Colon (tissue), 2 donors: ENCODE measurements at regions not wholly inside any gene's neighbourhood (a gene's known extent, or its start where the extent isn't known, plus 50 kb on each side); places are given as distances from the start of the nearest gene placed in this dataset.

Experiments used
- FAIRE-seq: peaks from 2 replicates; lab custom pipeline; 2012; peaks lifted over from hg19 to GRCh38; lab: Jason Lieb, UNC
- donor health status: control.
- donor health status: control.

DNA sequence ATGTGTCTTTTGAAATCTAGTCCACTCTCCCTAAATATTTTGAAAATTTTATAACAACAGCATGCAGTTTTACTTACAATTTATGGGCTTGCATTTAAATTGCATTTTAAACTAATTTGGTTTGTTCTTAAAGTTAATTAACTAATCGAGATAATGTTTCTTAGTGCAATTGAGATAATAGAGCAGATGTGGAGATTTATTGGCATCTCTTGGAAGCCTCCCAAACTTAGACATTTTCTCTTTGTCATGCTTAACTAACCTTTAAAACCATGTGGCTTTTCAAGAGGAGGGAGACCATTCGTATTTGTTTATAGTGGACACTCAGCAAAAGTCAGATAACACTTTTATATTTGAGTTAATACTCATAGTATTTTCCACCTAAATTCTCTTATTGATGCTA, 887.0 kb upstream of the CELF2 start:
- FAIRE-seq: no peak

GRCh38 chr10:10132009-10132408, 885.7 kb upstream of the CELF2 start:
- no peak for FAIRE-seq

DNA sequence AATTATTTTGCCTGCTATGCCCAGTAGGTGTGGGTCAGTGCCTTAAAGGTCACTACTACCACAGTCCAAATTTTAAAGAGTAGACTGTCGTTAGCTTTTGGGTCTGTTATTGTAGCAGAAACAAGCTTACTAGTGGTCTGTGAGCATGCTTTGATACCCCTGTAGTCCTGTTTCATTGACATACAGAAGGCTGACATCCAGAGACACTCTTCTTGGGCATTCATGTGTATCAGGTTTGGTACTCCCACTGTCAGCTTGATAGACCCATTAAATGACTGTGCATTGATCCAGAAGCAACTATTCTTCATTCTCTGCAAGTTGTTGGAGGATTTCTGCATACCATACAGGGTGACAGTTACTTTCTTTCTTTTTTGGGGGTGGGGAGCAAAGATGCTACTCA, 884.4 kb upstream of the CELF2 start:
- FAIRE-seq: no peak

DNA sequence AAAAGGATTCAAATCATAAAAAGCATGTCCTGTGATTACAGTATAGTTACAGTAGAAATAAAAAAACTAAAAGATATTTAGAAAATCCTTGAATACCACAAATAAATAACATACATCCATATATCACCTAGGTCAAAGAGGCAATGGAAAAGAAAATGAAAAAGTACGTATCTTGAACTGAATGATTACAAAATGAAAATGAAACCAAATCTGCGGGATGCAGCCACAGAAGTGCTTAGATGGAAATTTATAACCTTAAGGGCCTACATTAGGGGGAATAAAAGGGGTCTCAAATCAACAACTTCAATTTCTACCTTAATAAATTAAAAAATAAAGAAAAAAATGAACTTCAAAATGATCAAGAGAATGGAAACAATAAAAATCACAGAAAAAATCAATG, 879.0 kb upstream of the CELF2 start:
- FAIRE-seq: no peak

DNA sequence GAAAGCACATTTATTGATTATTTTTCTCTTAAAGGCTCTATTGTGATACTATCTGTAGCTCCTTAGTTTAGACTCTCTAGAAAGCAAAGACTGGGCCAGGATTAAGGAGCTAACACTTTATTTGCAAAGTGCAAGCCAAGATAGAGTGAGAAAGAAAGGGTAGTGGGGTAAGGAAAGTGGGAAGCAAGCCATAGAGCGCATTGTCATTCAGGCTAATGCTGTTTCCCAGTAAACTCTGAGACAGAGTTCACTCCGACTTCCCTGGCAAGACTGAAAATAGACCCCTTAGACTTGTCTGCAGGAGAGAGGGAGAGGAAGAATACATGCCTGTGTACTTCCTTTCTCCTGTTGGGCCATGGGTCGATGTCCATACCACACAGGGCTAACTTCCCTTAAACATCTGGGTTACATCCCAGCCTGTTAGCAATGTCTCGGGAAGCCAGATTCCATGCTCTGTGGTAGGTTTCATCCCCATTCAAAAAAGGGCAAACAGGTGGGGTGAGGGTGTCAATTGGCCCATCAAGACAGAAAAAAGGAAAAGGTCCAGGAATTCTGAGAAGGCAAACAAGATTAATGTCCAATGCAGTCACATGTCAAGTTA, 875.8 kb upstream of the CELF2 start:
- no peak for FAIRE-seq

GRCh38 chr10:10146604-10147003, 871.1 kb upstream of the CELF2 start:
- FAIRE-seq: no peak

GRCh38 chr10:10149899-10150298, 867.8 kb upstream of the CELF2 start:
- FAIRE-seq: no peak

- no peak for FAIRE-seq
Measured at GRCh38 chr10:10156917-10157600, 860.6 kb upstream of the CELF2 start.

- FAIRE-seq: no peak
Measured at GRCh38 chr10:10160821-10161312, 856.8 kb upstream of the CELF2 start.

- no peak for FAIRE-seq
Measured at GRCh38 chr10:10164848-10165247, 852.8 kb upstream of the CELF2 start.

GRCh38 chr10:10165415-10165814, 852.3 kb upstream of the CELF2 start:
- FAIRE-seq: no peak

- no peak for FAIRE-seq
Measured at GRCh38 chr10:10178476-10178875, 839.2 kb upstream of the CELF2 start.

GRCh38 chr10:10193848-10194247, 823.8 kb upstream of the CELF2 start:
- no peak for FAIRE-seq

GRCh38 chr10:10196701-10197100, 821.0 kb upstream of the CELF2 start:
- FAIRE-seq: no peak

- no peak for FAIRE-seq
Measured at GRCh38 chr10:10197423-10197822, 820.2 kb upstream of the CELF2 start.

DNA sequence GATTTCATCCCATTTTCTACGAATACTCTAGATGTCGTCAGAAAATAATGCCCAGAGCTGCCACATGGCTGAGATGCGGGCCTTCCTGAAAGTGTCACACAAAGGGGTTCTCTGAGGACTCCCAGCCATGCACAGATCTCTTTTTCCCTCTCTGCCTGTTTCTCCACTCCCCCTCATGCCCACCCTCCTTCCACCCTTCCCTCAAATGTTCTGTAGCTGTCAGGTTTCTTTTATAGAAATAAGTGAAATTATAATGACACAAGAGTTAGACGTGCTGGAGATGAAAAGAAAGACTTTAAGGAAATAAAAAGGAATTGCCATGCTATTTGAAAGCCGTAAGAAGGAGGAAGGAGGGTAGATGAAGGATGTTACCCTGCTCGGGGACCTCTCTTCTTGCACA, 819.3 kb upstream of the CELF2 start:
- no peak for FAIRE-seq

DNA sequence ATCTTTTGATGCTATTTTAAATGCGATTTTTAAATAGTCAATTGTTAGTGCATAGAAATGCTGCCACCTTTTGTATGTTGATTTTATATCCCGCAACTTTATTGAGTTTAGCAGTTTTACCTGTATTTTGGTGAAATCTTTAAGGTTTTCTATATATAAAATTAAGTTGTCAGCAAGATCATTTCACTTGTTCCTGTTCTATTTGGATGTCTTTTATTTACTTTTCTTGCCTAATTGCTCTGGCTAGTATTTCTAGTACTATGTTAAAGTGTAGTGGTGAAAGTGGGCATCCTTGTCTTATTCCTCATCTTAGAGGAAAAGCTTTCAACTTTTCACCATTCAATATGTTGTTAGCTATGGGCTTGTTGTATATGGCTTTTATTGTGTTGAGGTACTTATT, 813.3 kb upstream of the CELF2 start:
- no peak for FAIRE-seq

- FAIRE-seq: no peak
Measured at GRCh38 chr10:10205906-10206305, 811.8 kb upstream of the CELF2 start.

DNA sequence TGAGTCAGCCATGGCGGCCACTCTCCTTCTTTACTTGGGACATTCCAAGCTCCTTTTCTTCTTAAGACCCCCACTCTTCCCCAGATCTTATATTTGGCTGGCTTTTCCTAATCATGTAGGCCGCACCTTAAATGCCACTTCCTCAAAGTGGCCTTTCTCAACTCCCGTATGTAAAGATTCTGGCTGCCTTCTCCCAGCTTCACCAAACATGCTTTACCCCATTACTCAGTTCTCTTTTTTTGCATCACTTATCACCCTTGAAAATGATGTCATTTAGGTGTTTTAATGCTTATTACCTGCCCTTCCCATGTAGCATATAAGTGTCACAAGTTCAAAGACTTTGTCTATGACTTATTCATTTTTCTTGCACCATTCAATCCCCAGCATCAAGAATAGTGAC, 810.1 kb upstream of the CELF2 start:
- FAIRE-seq: no peak

- FAIRE-seq: no peak
Measured at GRCh38 chr10:10208196-10208595, 809.5 kb upstream of the CELF2 start.

GRCh38 chr10:10209167-10209566, 808.5 kb upstream of the CELF2 start:
- no peak for FAIRE-seq

DNA sequence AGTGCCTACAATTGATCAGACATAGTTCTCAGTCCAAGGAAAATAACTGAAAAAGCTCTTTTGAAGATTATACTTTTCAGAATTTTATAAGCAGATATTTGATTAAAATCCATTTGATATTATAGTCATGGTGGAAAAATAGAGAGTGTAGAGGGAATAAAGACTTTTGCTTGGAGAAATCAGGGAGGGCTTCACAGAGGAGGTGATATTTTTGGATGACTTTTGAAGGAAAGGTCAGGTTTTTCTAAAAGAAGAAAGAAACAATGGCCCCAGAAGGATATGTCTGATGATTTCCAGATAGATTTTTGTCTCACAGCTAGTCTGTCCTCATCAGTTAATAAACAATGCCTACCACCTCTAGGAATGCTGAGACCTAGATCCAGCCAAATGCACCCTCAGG, 806.3 kb upstream of the CELF2 start:
- no peak for FAIRE-seq

GRCh38 chr10:10213237-10213636, 804.4 kb upstream of the CELF2 start:
- FAIRE-seq: no peak

- no peak for FAIRE-seq
Measured at GRCh38 chr10:10222304-10222841, 795.3 kb upstream of the CELF2 start.
